ENCODE measurements at regions not wholly inside any gene's neighbourhood (a gene's known extent, or its start where the extent isn't known, plus 50 kb on each side); places are given as distances from the start of the nearest gene placed in this dataset.

- no peak for DNase-seq (ENCODE audit: extremely low spot score, unreplicated experiment)
- TF ChIP-seq CTCF (IDR thresholded peaks at IDR 0.05): no peak
- H3K36me3 Mint-ChIP-seq (ENCODE audit: unreplicated experiment): peaks cover 23% of the 10 kb centered on the region
Measured at GRCh38 chr20:19867074-19867473, 109.0 kb downstream of the RIN2 start.

GRCh38 chr20:19867940-19868371 is 109.9 kb downstream of the RIN2 start:
- H3K4me1 Mint-ChIP-seq (ENCODE audit: unreplicated experiment): peaks cover 16% of the 10 kb centered on the region

More at GRCh38 chr20:19867074-19867473, 109.0 kb downstream of the RIN2 start:
- Mint-ChIP-seq H3K27ac (ENCODE audit: unreplicated experiment) (no peak overlapping the region), H3K9me3 (ENCODE audit: unreplicated experiment) (no peaks in the 10 kb centered on the region), H3K4me1 (ENCODE audit: unreplicated experiment) (peaks cover 16% of the 10 kb centered on the region), H3K4me3 (ENCODE audit: unreplicated experiment) (no peak overlapping the region), H3K27me3 (ENCODE audit: unreplicated experiment) (no peaks in the 10 kb centered on the region)

DNA sequence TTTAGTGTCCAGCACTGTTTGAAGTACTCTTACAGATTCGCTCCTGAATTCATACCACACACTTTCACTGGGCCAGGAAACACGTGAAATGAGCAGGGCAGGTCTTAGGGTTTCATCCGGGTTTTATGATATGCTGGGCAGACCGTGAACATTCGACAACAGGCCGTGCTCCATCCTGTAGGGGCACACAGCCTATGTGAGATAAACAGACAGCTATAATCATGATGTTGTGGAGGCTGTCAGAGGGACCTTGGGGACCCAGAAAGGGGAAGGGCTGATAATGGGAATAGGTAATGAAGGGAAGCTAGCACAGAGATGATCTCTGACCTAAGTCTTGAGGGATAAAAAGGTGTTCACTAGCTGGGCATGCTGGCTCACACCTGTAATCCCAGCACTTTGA is 110.4 kb downstream of the RIN2 start:
- Mint-ChIP-seq H3K4me3 (ENCODE audit: unreplicated experiment) (no peak overlapping the region), H3K27me3 (ENCODE audit: unreplicated experiment) (no peaks in the 10 kb centered on the region), H3K4me1 (ENCODE audit: unreplicated experiment) (peaks cover 16% of the 10 kb centered on the region), H3K36me3 (ENCODE audit: unreplicated experiment) (peaks cover 30% of the 10 kb centered on the region), H3K27ac (ENCODE audit: unreplicated experiment) (no peak overlapping the region), H3K9me3 (ENCODE audit: unreplicated experiment) (no peaks in the 10 kb centered on the region)
- no peak for TF ChIP-seq CTCF (IDR thresholded peaks at IDR 0.05)
- DNase-seq (ENCODE audit: extremely low spot score, unreplicated experiment): no peak

More at GRCh38 chr20:19867940-19868371, 109.9 kb downstream of the RIN2 start:
- TF ChIP-seq CTCF (IDR thresholded peaks at IDR 0.05): no peak
- H3K27ac Mint-ChIP-seq (ENCODE audit: unreplicated experiment): no peak overlapping the region
- no peaks in the 10 kb centered on the region for H3K9me3 Mint-ChIP-seq (ENCODE audit: unreplicated experiment)
- no peak overlapping the region for H3K4me3 Mint-ChIP-seq (ENCODE audit: unreplicated experiment)
- no peak for DNase-seq (ENCODE audit: extremely low spot score, unreplicated experiment)
- no peaks in the 10 kb centered on the region for H3K27me3 Mint-ChIP-seq (ENCODE audit: unreplicated experiment)
- H3K36me3 Mint-ChIP-seq (ENCODE audit: unreplicated experiment): peaks cover 28% of the 10 kb centered on the region

- DNase-seq (ENCODE audit: extremely low spot score, unreplicated experiment): no peak
- H3K36me3 Mint-ChIP-seq (ENCODE audit: unreplicated experiment): peaks cover 31% of the 10 kb centered on the region
- H3K4me3 Mint-ChIP-seq (ENCODE audit: unreplicated experiment): no peak overlapping the region
- TF ChIP-seq CTCF (IDR thresholded peaks at IDR 0.05): no peak
- H3K4me1 Mint-ChIP-seq (ENCODE audit: unreplicated experiment): peaks cover 10% of the 10 kb centered on the region
- H3K27ac Mint-ChIP-seq (ENCODE audit: unreplicated experiment): no peak overlapping the region
- H3K9me3 Mint-ChIP-seq (ENCODE audit: unreplicated experiment): no peaks in the 10 kb centered on the region
- no peaks in the 10 kb centered on the region for H3K27me3 Mint-ChIP-seq (ENCODE audit: unreplicated experiment)
Measured at GRCh38 chr20:19872001-19872400, 113.9 kb downstream of the RIN2 start.

DNA sequence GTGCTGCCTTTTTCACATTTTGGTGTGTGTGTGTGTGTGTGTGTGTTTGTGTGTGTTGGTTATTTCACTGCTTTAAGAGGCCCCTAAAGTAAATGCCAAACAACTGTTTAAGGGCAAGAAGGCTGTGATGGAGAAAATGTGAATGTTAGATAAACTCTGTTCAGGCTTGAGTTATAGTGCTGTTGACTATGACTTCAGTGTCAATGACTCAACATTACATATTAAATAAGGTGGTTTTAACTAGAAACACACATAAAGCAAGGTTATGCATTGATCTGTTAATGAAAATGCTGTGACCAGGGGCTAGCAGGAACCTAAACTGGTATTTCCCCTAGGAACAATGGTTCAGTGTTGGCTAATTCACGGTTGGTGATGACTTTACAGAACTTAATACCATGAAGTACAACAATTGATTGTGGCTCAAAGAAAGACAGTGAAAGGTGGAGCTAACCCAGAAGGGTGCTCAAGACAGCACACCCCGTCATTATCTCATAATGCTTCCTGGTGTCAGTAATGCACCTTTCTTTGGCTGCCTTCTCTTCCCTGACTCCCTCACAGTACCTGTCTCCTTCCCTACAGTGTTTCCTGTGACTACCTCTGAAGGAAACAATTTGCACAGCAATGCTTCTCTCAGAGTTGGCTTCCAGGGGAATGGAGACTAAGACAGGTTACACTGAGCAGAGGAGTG is 116.1 kb downstream of the RIN2 start:
- Mint-ChIP-seq H3K27me3 (ENCODE audit: unreplicated experiment) (no peaks in the 10 kb centered on the region), H3K27ac (ENCODE audit: unreplicated experiment) (no peak overlapping the region), H3K9me3 (ENCODE audit: unreplicated experiment) (no peaks in the 10 kb centered on the region), H3K36me3 (ENCODE audit: unreplicated experiment) (peaks cover 27% of the 10 kb centered on the region), H3K4me1 (ENCODE audit: unreplicated experiment) (peaks cover 10% of the 10 kb centered on the region), H3K4me3 (ENCODE audit: unreplicated experiment) (no peak overlapping the region)
- TF ChIP-seq CTCF (IDR thresholded peaks at IDR 0.05): no peak
- DNase-seq (ENCODE audit: extremely low spot score, unreplicated experiment): no peak

All from osteocyte (in vitro differentiated cells).